ENCODE measurements at regions not wholly inside any gene's neighbourhood (a gene's known extent, or its start where the extent isn't known, plus 50 kb on each side); places are given as distances from the start of the nearest gene placed in this dataset.

- TF ChIP-seq CTCF (IDR thresholded peaks at IDR 0.05; ENCODE audit: low read length) (no peak), EZH2phosphoT487 (IDR thresholded peaks at IDR 0.05; ENCODE audit: low read length) (no peak)
- H3K4me1 ChIP-seq (ENCODE audit: low read length): peaks cover 7% of the 10 kb centered on the region; the same call in 1 of the 2 replicates
- H2AFZ ChIP-seq (ENCODE audit: low read length): no peak overlapping the region
- no peak for DNase-seq
- no peak overlapping the region for H3K4me2 ChIP-seq (ENCODE audit: low read depth, low read length)
- H4K20me1 ChIP-seq (ENCODE audit: insufficient read depth, low read length): no peaks in the 10 kb centered on the region
- no peak overlapping the region for H3K4me3 ChIP-seq (ENCODE audit: low read length)
- H3F3A ChIP-seq (ENCODE audit: insufficient read depth, low read length): no peaks in the 10 kb centered on the region
- H3K36me3 ChIP-seq (replicated peaks; ENCODE audit: insufficient read depth, low read length): no peaks in the 10 kb centered on the region
- no peaks in the 10 kb centered on the region for H3K27me3 ChIP-seq (replicated peaks; ENCODE audit: insufficient read depth, low read length)
- no peaks in the 10 kb centered on the region for H3K79me2 ChIP-seq (ENCODE audit: low read length)
- H3K9me2 ChIP-seq (replicated peaks; ENCODE audit: insufficient read depth, low read length): no peaks in the 10 kb centered on the region
- no peak overlapping the region for H3K27ac ChIP-seq (ENCODE audit: low read length)
- H3K9me3 ChIP-seq (replicated peaks; ENCODE audit: insufficient read depth, low read length): no peaks in the 10 kb centered on the region
- no peak overlapping the region for H3K9ac ChIP-seq (ENCODE audit: low read length)
Observed at GRCh38 chr1:208962867-208963266, 620.6 kb upstream of the CAMK1G start.

GRCh38 chr1:208965351-208965750, 618.2 kb upstream of the CAMK1G start:
- H3K27ac ChIP-seq (ENCODE audit: low read length): no peak overlapping the region
- H3K36me3 ChIP-seq (replicated peaks; ENCODE audit: insufficient read depth, low read length): no peaks in the 10 kb centered on the region
- no peak overlapping the region for H3K9ac ChIP-seq (ENCODE audit: low read length)
- H3K9me2 ChIP-seq (replicated peaks; ENCODE audit: insufficient read depth, low read length): no peaks in the 10 kb centered on the region
- H3K4me3 ChIP-seq (ENCODE audit: low read length): no peak overlapping the region
- H3K9me3 ChIP-seq (replicated peaks; ENCODE audit: insufficient read depth, low read length): no peaks in the 10 kb centered on the region
- no peak for TF ChIP-seq EZH2phosphoT487 (IDR thresholded peaks at IDR 0.05; ENCODE audit: low read length)
- no peak for TF ChIP-seq EZH2 (optimal IDR thresholded peaks at IDR 0.05; ENCODE audit: low read depth, low read length)
- TF ChIP-seq CTCF (IDR thresholded peaks at IDR 0.05; ENCODE audit: low read length): no peak
- no peaks in the 10 kb centered on the region for H3F3A ChIP-seq (ENCODE audit: insufficient read depth, low read length)
- DNase-seq: no peak
- H3K27me3 ChIP-seq (replicated peaks; ENCODE audit: insufficient read depth, low read length): no peaks in the 10 kb centered on the region
- no peak overlapping the region for H2AFZ ChIP-seq (ENCODE audit: low read length)
- H4K20me1 ChIP-seq (ENCODE audit: insufficient read depth, low read length): no peaks in the 10 kb centered on the region
- H3K4me1 ChIP-seq (ENCODE audit: low read length): peaks cover 7% of the 10 kb centered on the region; the same call in 1 of the 2 replicates
- no peaks in the 10 kb centered on the region for H3K79me2 ChIP-seq (ENCODE audit: low read length)
- H3K4me2 ChIP-seq (ENCODE audit: low read depth, low read length): no peak overlapping the region

DNA sequence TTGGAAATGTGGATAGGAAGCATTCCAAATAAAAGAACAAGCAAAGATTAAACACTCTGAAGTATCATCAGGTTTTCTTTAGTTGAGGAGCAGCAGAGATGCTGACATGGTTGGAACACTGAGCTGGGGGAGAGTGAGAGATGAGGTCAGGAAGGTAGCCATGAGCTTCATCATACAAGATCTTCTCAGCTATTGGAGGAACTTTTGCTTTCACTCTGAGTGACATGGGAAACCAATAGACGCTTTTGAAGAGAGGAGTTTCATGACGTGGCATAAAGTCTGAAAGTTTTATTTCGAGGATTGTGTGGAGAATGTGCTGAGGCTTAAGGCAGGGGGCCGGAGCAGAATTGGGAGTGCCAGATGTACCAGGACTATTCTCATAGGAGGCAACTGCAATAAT, 616.2 kb upstream of the CAMK1G start:
- no peak overlapping the region for H3K4me2 ChIP-seq (ENCODE audit: low read depth, low read length)
- no peaks in the 10 kb centered on the region for H3K27me3 ChIP-seq (replicated peaks; ENCODE audit: insufficient read depth, low read length)

More for the DNA sequence above, 616.2 kb upstream of the CAMK1G start:
- no peaks in the 10 kb centered on the region for H3K79me2 ChIP-seq (ENCODE audit: low read length)
- no peaks in the 10 kb centered on the region for H3F3A ChIP-seq (ENCODE audit: insufficient read depth, low read length)
- TF ChIP-seq EZH2phosphoT487 (IDR thresholded peaks at IDR 0.05; ENCODE audit: low read length) (no peak), CTCF (IDR thresholded peaks at IDR 0.05; ENCODE audit: low read length) (no peak), EZH2 (optimal IDR thresholded peaks at IDR 0.05; ENCODE audit: low read depth, low read length) (no peak)
- no peaks in the 10 kb centered on the region for H3K36me3 ChIP-seq (replicated peaks; ENCODE audit: insufficient read depth, low read length)
- DNase-seq: peak; percentile 19
- no peak overlapping the region for H3K27ac ChIP-seq (ENCODE audit: low read length)
- no peaks in the 10 kb centered on the region for H3K9me3 ChIP-seq (replicated peaks; ENCODE audit: insufficient read depth, low read length)
- H2AFZ ChIP-seq (ENCODE audit: low read length): 0 out of 2 replicates have a peak overlapping the region, but pooled peaks have one; percentile 20
- H3K4me3 ChIP-seq (ENCODE audit: low read length): no peak overlapping the region
- no peak overlapping the region for H3K9ac ChIP-seq (ENCODE audit: low read length)
- H3K9me2 ChIP-seq (replicated peaks; ENCODE audit: insufficient read depth, low read length): no peaks in the 10 kb centered on the region
- H4K20me1 ChIP-seq (ENCODE audit: insufficient read depth, low read length): no peaks in the 10 kb centered on the region
- H3K4me1 ChIP-seq (ENCODE audit: low read length): peaks cover 7% of the 10 kb centered on the region; the same call in 1 of the 2 replicates

Measured in MM.1S (cell line).